ENCODE measurements at regions not wholly inside any gene's neighbourhood (a gene's known extent, or its start where the extent isn't known, plus 50 kb on each side); places are given as distances from the start of the nearest gene placed in this dataset.

DNA sequence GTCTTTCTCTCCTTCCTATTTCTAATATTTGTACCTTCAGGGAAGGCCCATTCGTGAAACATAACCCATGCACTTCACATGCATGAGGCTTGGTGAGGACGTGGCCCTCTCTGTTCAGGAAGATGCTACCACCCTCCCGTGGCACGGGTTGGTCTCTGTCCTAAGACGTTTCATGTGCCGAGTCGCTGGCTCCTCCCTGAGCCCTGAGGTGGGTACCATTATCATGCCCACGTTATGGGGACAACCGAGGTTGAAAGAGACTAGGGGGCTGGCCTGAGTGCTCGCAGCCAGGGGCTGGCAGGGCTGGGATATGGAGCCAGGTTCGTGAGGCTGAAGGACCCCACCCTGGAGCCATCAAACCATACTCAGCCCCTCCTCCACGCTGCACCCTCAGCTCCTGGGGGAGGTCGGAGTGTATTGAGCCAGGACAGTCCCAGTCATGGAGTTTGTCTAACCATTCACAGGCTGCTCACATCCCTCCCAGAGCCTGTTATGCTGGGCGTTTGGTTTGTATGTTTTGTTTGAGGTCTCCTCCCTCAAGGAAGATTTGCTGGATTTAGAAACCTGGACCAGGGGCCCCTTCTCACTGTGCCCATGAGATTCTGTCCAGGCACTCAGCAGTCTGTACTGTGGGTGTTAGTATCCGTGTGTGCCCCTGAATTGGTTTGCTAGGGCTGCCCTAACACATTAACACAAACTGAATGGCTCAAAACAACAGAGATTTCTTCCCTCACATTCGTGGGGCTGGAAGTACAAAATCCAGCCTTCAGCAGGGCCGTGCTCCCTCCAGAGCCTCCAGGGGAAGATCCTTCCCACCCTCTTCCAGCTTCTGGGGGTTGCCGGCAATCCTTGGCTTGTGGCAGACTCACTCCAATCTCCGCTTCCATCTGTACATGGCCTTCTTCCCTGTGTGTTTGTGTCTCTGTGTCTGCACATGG is 88.3 kb downstream of the ANKRD60 start:
- TF ChIP-seq, protein P1, sequence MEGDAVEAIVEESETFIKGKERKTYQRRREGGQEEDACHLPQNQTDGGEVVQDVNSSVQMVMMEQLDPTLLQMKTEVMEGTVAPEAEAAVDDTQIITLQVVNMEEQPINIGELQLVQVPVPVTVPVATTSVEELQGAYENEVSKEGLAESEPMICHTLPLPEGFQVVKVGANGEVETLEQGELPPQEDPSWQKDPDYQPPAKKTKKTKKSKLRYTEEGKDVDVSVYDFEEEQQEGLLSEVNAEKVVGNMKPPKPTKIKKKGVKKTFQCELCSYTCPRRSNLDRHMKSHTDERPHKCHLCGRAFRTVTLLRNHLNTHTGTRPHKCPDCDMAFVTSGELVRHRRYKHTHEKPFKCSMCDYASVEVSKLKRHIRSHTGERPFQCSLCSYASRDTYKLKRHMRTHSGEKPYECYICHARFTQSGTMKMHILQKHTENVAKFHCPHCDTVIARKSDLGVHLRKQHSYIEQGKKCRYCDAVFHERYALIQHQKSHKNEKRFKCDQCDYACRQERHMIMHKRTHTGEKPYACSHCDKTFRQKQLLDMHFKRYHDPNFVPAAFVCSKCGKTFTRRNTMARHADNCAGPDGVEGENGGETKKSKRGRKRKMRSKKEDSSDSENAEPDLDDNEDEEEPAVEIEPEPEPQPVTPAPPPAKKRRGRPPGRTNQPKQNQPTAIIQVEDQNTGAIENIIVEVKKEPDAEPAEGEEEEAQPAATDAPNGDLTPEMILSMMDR (IDR thresholded peaks at IDR 0.05 in 8 of 11, conservative IDR thresholded peaks at IDR 0.05 in 3 of 11), result no peak
- TF ChIP-seq POLR2A (IDR thresholded peaks at IDR 0.05), result no peak
